ENCODE measurements at regions not wholly inside any gene's neighbourhood (a gene's known extent, or its start where the extent isn't known, plus 50 kb on each side); places are given as distances from the start of the nearest gene placed in this dataset.
"Not testable (repeated sequence)": the region's sequence is repeated elsewhere in the genome, so short reads cannot be mapped to it uniquely, and the experiment has no call there.

DNA sequence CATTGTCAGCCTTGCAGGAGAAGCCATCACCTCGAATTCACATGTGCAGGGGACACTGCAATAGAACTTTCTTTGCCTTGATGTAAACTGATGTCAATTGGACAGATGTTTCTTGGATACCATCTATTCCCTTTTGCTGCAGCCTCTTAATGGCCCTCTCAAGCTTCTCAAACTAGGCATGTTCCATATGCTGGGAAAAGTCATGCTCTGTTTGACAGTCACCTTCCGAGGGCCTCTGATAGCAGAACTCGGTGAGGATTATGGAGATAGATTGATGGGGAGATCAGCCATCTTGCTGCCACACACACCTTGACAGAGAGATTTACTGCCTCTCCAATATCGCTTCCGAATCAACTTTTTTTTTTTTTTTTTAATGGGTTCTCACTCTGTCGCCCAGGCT is 145.8 kb upstream of the NUDT4 start:
- intact Hi-C loops (cut with DNase I) = no loop called here
- no peak for DNase-seq (ENCODE audit: low spot score in 2 of 2)
- no peaks in the 10 kb centered on the region for H3K36me3 ChIP-seq
- no peak overlapping the region for H3K4me3 ChIP-seq
- no peaks in the 10 kb centered on the region for H3K27me3 ChIP-seq
- no peak overlapping the region for H3K27ac ChIP-seq
- no peak for TF ChIP-seq CTCF (IDR thresholded peaks at IDR 0.05)
- no peaks in the 10 kb centered on the region for H3K9me3 ChIP-seq
- peaks cover 0 to 6% of the 10 kb centered on the region in 2 donors for H3K4me1 ChIP-seq

DNA sequence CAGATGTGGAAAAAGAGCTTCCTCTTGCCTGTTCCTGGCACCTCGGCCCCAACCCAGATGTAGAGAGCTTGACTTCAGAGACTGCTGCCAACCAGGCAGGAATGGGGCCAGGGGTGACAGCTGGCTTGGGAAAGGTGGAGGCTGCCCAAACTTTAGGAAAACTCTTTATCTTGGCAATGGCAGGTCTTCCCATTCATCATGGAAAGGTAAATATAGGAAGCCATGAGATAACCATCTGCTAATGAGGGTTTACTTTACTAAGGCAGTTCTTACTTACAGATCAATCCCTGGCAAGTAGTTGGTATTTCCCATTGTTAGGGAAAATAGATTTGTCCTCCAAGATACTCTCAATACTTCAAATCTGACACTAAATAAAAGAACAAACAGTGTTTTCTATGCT is 143.1 kb upstream of the NUDT4 start:
- Histone ChIP-seq H3K4me1 (peaks cover 2 to 6% of the 10 kb centered on the region in 2 donors), H3K9me3 (no peaks in the 10 kb centered on the region), H3K4me3 (no peak overlapping the region), H3K27ac (peak overlapping the region; percentile 31 to 81), H3K27me3 (no peaks in the 10 kb centered on the region), H3K36me3 (no peaks in the 10 kb centered on the region)
- no peak for TF ChIP-seq CTCF (IDR thresholded peaks at IDR 0.05)
- intact Hi-C loops (cut with DNase I) = loop anchor here (5.0 kb wide), 4 partner anchors 42 to 143 kb away; partner anchors contain the start of gene NUDT4
- peak in 1 of 2 donors; percentile 71 for DNase-seq (ENCODE audit: low spot score in 2 of 2)

DNA sequence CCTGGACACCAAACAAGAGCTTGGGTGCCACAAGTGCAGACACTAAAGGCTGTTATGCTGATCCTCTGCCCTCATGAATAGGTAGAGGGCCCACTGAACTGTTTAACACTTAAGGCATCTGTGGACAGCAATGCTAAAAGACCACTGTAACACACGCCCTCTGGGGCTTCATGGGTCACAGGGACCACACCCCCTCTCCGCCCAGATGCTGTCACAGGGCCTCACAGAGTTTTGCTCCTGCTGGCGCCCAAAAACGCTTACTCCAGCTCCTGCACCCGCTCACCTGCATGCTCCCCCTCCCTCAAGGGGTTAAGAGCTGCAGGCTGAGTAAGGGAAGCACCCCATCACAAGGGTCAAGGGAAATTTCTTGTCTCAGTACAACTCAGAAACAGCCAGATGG is 141.8 kb upstream of the NUDT4 start:
- intact Hi-C loops (cut with DNase I) = loop anchor here (5.0 kb wide), 4 partner anchors 44 to 141 kb away; partner anchors contain the start of gene NUDT4

DNA sequence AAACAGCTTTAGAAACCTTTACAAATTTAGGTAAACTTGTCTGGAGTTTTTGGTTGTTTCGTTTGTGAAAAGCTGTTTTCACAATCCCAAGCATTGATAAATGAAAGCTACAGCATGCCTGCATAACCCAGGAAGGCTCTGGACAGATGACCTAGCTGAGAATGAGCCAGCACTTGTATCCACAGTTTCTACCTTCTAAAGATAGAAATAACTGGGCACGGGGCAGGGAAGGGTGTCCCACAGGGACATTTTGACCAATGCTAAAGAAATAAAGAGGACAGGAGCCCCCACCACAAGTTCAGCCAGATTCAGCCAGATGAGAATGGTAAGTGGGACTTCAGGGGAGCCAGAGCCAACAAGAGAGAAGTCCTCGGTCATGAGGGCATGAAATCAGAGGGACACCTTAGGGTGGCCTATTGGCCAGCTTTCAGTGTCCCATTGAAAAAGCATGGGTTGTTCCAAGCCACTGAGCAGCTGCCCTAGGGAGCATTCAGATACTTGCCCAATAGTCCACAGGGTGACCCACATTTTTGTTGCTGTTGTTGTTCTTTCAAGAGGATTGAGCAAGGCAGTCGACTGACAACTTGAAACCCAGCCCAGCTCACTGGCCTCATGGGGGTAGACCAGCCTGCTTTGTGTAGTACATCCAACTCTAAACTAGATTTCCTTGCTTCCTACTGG is 140.3 kb upstream of the NUDT4 start:
- TF ChIP-seq CTCF (IDR thresholded peaks at IDR 0.05) = no peak
- intact Hi-C loops (cut with DNase I) = loop anchor here (5.0 kb wide), 4 partner anchors 45 to 140 kb away; partner anchors contain the start of gene NUDT4
- peak; percentile 66 to 87 for DNase-seq (ENCODE audit: low spot score in 2 of 2)
- Histone ChIP-seq H3K9me3 (no peaks in the 10 kb centered on the region), H3K27me3 (no peaks in the 10 kb centered on the region), H3K4me3 (peak overlapping the region in 1 of 2 donors; percentile 3), H3K36me3 (no peaks in the 10 kb centered on the region), H3K27ac (peak overlapping the region; percentile 66 to 81), H3K4me1 (peaks cover 2 to 6% of the 10 kb centered on the region in 2 donors)

More for the DNA sequence above, 141.8 kb upstream of the NUDT4 start:
- Histone ChIP-seq H3K27me3 (no peaks in the 10 kb centered on the region), H3K36me3 (no peaks in the 10 kb centered on the region), H3K27ac (peak overlapping the region in 1 of 2 donors; percentile 81), H3K4me3 (no peak overlapping the region), H3K4me1 (peaks cover 2 to 6% of the 10 kb centered on the region in 2 donors), H3K9me3 (no peaks in the 10 kb centered on the region)
- TF ChIP-seq CTCF (IDR thresholded peaks at IDR 0.05) = no peak
- DNase-seq (ENCODE audit: low spot score in 2 of 2) = no peak

DNA sequence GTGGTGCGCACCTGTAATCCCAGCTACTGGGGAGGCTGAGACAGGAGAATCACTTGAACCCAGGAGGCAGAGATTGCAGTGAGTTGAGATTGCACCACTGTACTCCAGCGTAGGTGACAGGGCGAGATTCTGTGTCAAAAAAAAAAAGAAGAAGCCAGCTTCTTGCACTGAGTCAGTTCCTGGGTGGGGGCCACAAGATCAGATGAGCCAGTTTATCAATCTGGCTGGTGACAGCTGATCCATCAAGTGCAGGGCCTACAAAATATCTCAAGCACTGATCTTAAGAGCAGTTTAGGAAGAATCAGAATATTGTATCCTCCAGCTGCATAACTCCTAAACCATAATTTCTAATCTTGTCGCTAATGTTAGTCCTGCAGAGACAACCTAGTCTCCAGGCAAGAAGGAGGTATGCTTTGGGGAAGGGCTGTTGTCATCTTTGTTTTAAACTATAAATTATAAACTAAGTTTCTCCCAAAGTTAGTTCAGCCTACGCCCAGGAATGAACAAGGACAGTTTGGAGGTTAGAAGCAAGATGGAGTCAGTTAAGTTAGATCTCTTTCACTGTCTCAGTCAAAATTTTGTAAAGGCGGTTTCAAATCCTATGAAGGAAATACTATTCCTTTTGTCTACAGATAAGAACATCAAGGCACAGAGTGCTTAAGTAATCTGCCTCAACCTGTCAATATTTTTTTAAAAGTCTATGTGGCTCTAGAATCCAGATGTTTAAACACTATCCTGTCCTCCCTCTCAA is 139.0 kb upstream of the NUDT4 start:
- H3K9me3 ChIP-seq; H3K27me3 ChIP-seq; H3K36me3 ChIP-seq; H3K27ac ChIP-seq; DNase-seq (ENCODE audit: low spot score in 2 of 2); H3K4me3 ChIP-seq; H3K4me1 ChIP-seq: not testable (repeated sequence)
- intact Hi-C loops (cut with DNase I) = loop anchor here (5.0 kb wide), 4 partner anchors 46 to 139 kb away; partner anchors contain the start of gene NUDT4

GRCh38 chr12:93239789-93240188 is 137.9 kb upstream of the NUDT4 start:
- intact Hi-C loops (cut with DNase I) = loop anchor here (5.0 kb wide), 4 partner anchors 47 to 138 kb away; partner anchors contain the start of gene NUDT4
- H3K4me1 ChIP-seq; DNase-seq (ENCODE audit: low spot score in 2 of 2); H3K4me3 ChIP-seq; H3K9me3 ChIP-seq; H3K27ac ChIP-seq; H3K36me3 ChIP-seq; H3K27me3 ChIP-seq: not testable (repeated sequence)
